Limb (tissue), 2 donors: ENCODE measurements at regions not wholly inside any gene's neighbourhood (a gene's known extent, or its start where the extent isn't known, plus 50 kb on each side); places are given as distances from the start of the nearest gene placed in this dataset.

Experiments
- DNase-seq, 2 donors: peaks; one replicate each; pipeline ENCODE4 v3.0.0-alpha.2; 2016; ENCODE audit errors: extremely low spot score in 2 of 2

DNA sequence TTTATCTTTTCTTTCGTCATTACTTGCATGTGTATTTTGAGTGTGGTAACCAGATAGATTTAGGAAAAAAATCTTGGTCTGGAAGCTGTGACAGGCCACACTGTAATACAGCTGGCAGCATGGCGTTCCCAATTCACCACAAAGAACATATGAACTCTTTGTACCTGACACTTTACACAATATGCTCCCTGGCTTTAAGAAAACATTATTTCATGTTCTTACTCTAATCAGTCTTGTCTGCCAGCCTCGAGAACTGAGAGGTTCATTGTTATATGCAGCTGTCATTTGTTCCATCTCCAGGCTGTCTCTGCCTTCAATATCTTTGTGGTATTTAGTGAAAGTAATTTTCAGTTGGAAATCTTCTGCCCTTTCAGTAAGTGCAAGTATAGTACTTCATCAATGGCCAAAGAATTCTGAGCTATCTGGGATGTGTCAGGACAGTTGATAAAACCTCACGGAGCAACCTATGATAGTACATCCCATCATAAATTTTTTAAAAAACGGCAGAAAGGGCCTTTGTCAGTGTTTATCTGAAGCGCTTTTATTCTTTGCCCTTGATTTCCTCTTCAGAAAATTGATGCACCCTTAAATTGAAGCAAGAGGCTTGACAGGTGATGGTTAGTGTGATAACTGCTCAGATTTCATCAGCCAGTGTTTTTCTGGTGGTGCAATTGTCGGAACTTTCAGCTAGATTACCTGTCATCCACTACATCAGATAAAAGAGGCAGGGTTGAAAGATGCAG lies 146.3 kb upstream of the SP8 start:
- DNase-seq = no peak

DNA sequence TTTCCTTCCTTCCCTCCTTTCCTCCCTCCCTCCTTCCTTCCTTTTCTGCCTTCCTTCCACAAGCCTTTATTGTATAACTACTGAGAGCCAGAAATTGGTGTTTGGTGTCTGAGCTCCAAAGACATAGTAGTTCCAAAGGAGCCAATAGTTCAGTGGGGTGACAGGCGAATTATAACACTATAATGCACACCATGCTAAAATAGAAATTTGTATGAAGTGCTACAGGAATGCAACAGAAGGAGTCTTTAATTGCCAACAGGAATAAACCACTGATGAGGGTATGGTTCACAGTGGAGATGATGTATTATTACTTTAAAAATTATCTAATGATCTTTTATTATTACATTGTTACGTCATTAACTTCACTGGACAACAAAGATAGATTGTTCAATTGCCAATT lies 158.8 kb upstream of the SP8 start:
- DNase-seq = no peak

DNA sequence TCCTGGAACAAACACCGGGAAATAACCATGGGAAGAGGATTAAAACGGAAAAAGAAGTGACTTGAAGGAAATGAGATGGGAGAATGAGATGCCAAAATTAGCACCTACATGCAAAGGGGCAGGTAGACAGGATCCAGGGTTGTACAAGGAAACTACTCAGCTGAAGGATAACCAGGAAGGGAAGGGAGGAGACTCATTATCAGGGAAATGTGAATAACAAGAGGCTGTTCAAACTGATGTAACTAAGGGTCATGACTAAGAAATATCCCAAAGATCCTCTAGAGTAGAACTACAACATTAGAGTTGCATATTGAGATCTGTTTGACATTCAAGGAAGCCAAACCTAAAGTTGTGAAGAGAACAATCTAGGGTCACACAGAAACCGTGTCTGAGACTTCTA lies 166.2 kb upstream of the SP8 start:
- DNase-seq = no peak

DNA sequence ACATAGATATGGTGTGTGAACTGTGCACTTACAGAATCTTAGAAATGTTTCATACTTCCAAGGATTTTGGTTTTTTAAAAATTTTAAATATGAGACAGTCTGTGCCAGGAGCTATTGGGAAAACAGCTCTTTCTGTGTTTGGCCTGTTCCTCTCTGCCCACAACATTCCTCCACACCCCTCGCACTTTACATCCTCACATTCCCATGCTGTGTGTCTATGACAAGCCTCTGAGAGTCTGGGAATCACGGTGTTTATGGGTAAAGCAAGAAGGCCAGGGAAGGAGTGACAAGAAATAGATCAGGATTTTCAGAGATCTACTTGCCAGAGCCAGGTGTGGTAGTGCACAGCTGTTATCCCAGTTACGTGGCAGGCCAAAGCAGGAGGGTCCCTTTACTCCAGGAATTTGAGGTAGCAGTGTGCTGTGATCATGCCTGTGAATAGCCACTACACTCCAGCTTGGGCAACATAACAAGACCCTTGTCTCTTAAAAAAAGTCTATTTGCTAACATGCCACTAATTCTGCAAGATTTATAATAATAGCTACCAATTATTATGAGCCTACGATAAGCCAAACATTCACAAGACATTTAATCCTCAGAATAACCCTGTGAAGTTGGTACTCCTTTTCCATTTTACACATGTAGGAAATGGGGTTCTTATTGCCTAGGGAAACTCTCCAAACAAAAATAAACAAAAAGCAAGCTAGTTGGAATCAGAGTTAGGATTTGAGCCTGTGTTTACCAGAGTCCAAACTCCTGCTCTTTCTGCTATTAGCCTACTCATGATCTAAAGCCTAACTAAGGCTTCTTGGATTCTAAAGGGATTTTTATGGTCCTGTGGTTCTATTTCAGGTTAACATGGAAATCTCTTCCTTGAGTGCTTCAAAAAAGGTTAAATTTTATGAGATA lies 168.3 kb upstream of the SP8 start:
- DNase-seq = no peak

DNA sequence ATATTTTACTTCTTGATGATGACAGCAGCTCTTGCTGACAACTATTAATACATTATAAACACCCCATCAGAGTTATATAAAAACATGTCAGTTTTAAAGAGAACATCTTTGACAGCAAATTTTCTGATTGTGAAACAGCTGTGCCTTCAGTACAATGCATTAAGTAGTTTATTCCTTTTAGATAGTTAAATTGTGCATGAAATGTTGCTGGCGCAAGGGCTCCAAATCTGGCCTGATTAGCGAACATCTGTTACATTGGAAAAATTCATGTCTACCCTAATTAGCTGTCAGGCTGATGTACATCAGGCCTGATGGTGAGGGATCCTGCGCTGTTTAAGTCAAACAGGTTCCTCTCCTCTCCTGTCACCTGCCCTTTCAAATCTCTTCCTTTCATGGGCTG lies 171.9 kb upstream of the SP8 start:
- DNase-seq = no peak

DNA sequence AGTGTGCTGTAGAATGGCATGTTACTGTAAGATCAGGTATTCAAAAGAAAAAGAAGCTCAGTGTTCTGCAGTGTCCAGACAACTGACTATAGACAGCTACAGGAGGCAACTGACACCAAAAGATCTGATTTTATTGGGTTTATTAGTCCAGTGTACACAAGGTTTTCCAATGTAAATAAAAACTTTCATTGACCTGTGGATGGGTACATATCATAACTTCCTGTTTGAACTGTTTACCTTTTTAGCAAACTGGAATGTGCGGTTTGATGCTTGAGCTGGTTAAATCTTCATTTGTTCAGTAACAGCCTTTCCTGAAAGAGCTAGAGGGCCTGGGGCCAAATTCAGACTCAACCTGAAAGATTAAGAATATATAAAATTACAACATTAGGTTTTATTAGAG lies 172.6 kb upstream of the SP8 start:
- DNase-seq = no peak

- no peak for DNase-seq
Observed at GRCh38 chr7:20963556-20964280, 177.0 kb upstream of the SP8 start.

DNA sequence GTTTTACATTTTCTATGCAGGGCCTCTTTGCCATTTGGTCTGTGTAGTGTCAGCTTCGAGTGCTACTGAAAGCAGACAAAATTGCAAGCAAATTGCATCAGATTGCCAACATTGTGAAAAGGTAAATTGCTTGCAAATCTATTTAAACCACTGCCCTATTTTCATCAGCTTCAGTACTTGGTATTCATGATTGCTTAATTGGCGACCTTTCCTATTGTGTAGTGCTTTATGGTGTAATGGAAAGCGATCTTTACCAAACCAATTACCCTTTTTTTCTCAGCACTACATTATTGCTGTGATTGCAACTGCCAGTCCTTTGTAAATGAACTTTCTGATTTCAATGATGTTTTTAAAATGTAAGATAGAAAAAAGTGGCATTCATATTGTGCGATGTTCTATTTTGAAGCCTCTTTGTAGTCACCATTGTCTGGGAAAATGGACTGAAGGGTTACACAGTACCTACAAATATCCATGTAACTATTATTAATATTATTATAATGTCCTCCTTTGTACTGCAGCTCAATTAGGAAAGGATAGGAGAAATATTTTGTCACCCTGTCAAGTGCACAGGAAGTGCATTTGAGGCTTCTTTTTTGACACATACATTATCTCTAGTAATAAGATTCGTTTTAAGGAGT lies 177.7 kb upstream of the SP8 start:
- DNase-seq = no peak

DNA sequence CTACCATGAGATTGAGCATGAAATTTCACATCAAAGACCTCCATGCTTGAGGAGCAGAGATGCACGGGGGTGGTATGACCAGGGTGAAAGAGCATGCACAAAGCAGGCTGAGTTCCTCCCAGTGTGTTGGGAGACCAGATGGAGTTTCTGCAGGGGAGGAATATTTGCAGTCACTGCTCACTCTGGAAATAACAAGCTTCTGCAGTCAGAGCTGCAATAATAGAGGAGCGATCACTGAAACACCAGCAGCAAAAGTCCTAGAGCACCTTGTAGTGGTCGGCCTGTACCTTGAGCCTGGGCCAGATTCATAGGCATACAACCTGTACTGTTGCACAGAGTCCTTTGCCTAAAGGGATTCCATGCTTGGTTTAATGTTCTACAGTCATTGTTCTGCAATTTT lies 184.5 kb upstream of the SP8 start:
- no peak for DNase-seq

GRCh38 chr7:20980232-20980631 lies 193.5 kb upstream of the SP8 start:
- no peak for DNase-seq

DNA sequence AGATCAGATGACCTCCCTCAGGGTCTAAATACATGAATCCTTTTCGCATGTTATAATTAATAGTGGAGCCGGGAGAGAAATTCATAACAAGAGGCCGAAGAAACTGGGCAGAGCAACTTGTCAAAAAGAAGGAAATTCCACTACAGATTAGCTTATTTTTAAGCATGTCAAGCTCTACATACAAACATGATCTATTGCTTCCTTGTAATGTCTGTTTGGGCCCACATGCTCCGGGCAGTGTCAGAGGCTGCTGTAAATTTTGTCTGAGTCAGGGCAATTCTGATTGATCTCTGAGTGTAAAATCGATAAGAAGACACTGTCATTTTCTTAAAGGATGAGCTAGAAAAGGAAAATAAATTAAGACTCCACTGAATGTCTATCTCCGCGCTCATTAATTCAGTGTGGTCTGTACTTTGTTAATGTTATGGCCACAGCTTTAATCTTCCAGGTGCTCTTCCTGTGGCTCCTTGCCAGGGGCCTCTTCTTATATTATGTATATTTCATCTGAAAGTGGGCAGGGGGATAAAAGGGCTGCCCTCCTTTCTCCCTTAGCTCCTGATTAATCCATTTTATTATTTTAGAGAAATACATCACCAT lies 194.1 kb upstream of the SP8 start:
- DNase-seq = no peak

GRCh38 chr7:20988340-20988739 lies 201.7 kb upstream of the SP8 start:
- no peak for DNase-seq

- no peak for DNase-seq
Observed at GRCh38 chr7:20991544-20991943, 204.9 kb upstream of the SP8 start.

- no peak for DNase-seq
Observed at GRCh38 chr7:20993693-20994092, 207.0 kb upstream of the SP8 start.

DNA sequence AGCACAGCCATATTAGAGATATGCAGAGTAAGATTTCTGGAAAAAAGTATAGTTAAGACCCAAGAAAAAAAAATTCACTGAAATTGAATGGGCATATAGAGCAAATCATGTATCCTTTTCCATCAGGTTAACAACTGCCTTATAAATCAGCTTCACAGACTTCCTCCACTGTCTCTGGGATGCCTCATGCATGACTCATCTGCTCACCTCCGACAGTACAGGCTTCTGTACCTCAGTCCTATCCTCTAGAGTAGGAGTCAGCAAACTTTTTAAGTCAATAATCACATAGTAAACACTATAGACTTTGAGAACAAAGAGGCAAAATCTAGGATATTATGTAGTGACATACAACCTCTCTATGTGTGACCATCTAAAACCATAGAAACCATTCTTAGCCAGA lies 211.6 kb upstream of the SP8 start:
- DNase-seq = no peak

DNA sequence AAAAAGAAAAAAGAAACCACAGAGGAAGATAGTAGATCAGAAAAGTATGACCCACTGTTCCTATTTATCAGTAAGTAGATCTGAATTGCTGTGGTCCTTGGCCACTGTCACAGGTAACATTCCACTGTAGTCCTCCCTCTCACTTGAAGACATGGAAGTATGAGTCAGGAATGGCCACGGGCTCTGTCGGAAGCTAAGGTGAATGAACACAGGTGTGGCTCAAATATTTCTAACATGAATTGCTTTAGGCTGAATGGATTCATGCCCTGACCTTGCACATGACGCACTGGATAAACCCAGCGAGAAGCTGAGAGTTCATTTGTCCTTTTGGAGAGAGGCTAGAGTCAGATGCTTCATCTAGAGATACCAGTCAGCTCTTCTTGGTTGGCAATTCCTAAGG lies 224.5 kb upstream of the SP8 start:
- no peak for DNase-seq

GRCh38 chr7:21013765-21014539 lies 227.3 kb upstream of the SP8 start:
- no peak for DNase-seq

DNA sequence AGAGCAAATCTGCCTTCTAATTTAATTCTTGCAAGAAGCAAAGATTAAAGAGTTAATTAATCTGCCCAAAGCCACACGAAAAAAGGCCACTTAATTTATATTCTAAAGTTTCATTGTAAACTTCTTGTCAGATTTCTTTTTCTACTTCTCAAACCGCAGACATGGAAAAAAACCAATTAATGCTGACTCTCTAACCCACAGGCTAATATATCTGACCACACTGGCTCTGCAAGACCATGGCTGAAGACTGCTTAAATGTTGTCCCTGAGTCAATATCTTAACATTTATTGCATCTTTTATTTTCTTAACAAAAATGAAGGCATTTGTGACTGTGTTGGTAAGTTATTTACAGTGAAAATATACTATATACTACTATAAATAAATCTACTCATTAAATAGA lies 234.0 kb upstream of the SP8 start:
- no peak for DNase-seq

- no peak for DNase-seq
Observed at GRCh38 chr7:21023841-21024484, 237.3 kb upstream of the SP8 start.

- DNase-seq = no peak
Observed at GRCh38 chr7:21024485-21024867, 237.8 kb upstream of the SP8 start.
